ENCODE measurements at regions not wholly inside any gene's neighbourhood (a gene's known extent, or its start where the extent isn't known, plus 50 kb on each side); places are given as distances from the start of the nearest gene placed in this dataset.

- H3K36me3 ChIP-seq (ENCODE audit: control insufficient read depth in 5 of 5, insufficient read depth in 5 of 5, low read length in 5 of 5) = no peaks in the 10 kb centered on the region
- H3K9ac ChIP-seq (ENCODE audit: low read length in 5 of 5) = no peak overlapping the region
- no peaks in the 10 kb centered on the region for H3K4me1 ChIP-seq (ENCODE audit: control insufficient read depth in 5 of 5, insufficient read depth in 5 of 5, low read length in 5 of 5)
- no peak overlapping the region for H3K4me3 ChIP-seq (ENCODE audit: low read depth in 1 of 5, low read length in 5 of 5)
- H3K27me3 ChIP-seq (ENCODE audit: control insufficient read depth in 5 of 5, insufficient read depth in 4 of 5, low read length in 5 of 5) = no peaks in the 10 kb centered on the region
- no peak overlapping the region for H3K27ac ChIP-seq (ENCODE audit: low read depth, low read length)
- H3K9me3 ChIP-seq (ENCODE audit: control insufficient read depth in 5 of 5, low read length in 5 of 5) = peaks cover 0 to 4% (median 4%) of the 10 kb centered on the region in 5 donors
Measured at GRCh38 chr5:144577676-144578075, 407.0 kb downstream of the KCTD16 start.

DNA sequence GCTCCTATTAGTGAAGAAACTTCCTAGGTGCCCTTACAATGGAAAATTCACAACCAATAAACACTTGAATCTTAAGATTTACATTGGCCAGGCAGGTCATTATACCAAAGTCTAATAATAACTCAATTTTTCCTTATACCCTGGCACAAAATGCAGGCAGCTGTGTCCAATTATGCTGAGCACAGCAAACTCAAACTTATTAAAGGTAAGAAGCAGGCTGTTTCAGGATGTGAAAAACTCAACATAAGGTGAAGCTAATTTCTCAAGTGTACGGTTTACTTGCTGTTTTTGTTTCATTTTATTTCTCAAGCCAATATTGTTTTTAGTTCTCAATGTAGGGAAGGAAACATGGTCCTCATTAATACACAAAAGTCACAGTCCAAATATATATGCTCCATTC is 405.1 kb downstream of the KCTD16 start:
- Histone ChIP-seq H3K9me3 (ENCODE audit: control insufficient read depth in 5 of 5, low read length in 5 of 5) (peaks cover 0 to 8% (median 4%) of the 10 kb centered on the region in 5 donors), H3K4me3 (ENCODE audit: low read depth in 1 of 5, low read length in 5 of 5) (no peak overlapping the region)

GRCh38 chr5:144567421-144567780 is 396.7 kb downstream of the KCTD16 start:
- Histone ChIP-seq H3K27ac (ENCODE audit: low read depth, low read length) (no peak overlapping the region), H3K9ac (ENCODE audit: low read length in 5 of 5) (no peak overlapping the region), H3K4me3 (ENCODE audit: low read depth in 1 of 5, low read length in 5 of 5) (no peak overlapping the region), H3K27me3 (ENCODE audit: control insufficient read depth in 5 of 5, insufficient read depth in 4 of 5, low read length in 5 of 5) (no peaks in the 10 kb centered on the region), H3K9me3 (ENCODE audit: control insufficient read depth in 5 of 5, low read length in 5 of 5) (peaks cover 3 to 23% (median 19%) of the 10 kb centered on the region in 5 donors), H3K4me1 (ENCODE audit: control insufficient read depth in 5 of 5, insufficient read depth in 5 of 5, low read length in 5 of 5) (no peaks in the 10 kb centered on the region), H3K36me3 (ENCODE audit: control insufficient read depth in 5 of 5, insufficient read depth in 5 of 5, low read length in 5 of 5) (no peaks in the 10 kb centered on the region)

More for the DNA sequence above, 405.1 kb downstream of the KCTD16 start:
- no peak overlapping the region for H3K27ac ChIP-seq (ENCODE audit: low read depth, low read length)
- no peaks in the 10 kb centered on the region for H3K36me3 ChIP-seq (ENCODE audit: control insufficient read depth in 5 of 5, insufficient read depth in 5 of 5, low read length in 5 of 5)
- no peaks in the 10 kb centered on the region for H3K4me1 ChIP-seq (ENCODE audit: control insufficient read depth in 5 of 5, insufficient read depth in 5 of 5, low read length in 5 of 5)
- no peaks in the 10 kb centered on the region for H3K27me3 ChIP-seq (ENCODE audit: control insufficient read depth in 5 of 5, insufficient read depth in 4 of 5, low read length in 5 of 5)
- H3K9ac ChIP-seq (ENCODE audit: low read length in 5 of 5) = no peak overlapping the region

- Histone ChIP-seq H3K4me1 (ENCODE audit: control insufficient read depth in 5 of 5, insufficient read depth in 5 of 5, low read length in 5 of 5) (no peaks in the 10 kb centered on the region), H3K27me3 (ENCODE audit: control insufficient read depth in 5 of 5, insufficient read depth in 4 of 5, low read length in 5 of 5) (no peaks in the 10 kb centered on the region), H3K4me3 (ENCODE audit: low read depth in 1 of 5, low read length in 5 of 5) (no peak overlapping the region), H3K9me3 (ENCODE audit: control insufficient read depth in 5 of 5, low read length in 5 of 5) (peaks cover 3 to 23% (median 19%) of the 10 kb centered on the region in 5 donors), H3K27ac (ENCODE audit: low read depth, low read length) (no peak overlapping the region), H3K9ac (ENCODE audit: low read length in 5 of 5) (no peak overlapping the region), H3K36me3 (ENCODE audit: control insufficient read depth in 5 of 5, insufficient read depth in 5 of 5, low read length in 5 of 5) (no peaks in the 10 kb centered on the region)
Measured at GRCh38 chr5:144566747-144567420, 396.2 kb downstream of the KCTD16 start.

- H3K4me3 ChIP-seq (ENCODE audit: low read depth in 1 of 5, low read length in 5 of 5) = no peak overlapping the region
- no peaks in the 10 kb centered on the region for H3K36me3 ChIP-seq (ENCODE audit: control insufficient read depth in 5 of 5, insufficient read depth in 5 of 5, low read length in 5 of 5)
Measured at GRCh38 chr5:144549580-144549979, 378.9 kb downstream of the KCTD16 start.

GRCh38 chr5:144548936-144549335 is 378.3 kb downstream of the KCTD16 start:
- no peaks in the 10 kb centered on the region for H3K36me3 ChIP-seq (ENCODE audit: control insufficient read depth in 5 of 5, insufficient read depth in 5 of 5, low read length in 5 of 5)
- H3K4me3 ChIP-seq (ENCODE audit: low read depth in 1 of 5, low read length in 5 of 5) = no peak overlapping the region
- H3K4me1 ChIP-seq (ENCODE audit: control insufficient read depth in 5 of 5, insufficient read depth in 5 of 5, low read length in 5 of 5) = peaks cover 0 to 6% (median 0%) of the 10 kb centered on the region in 5 donors
- no peak overlapping the region for H3K9ac ChIP-seq (ENCODE audit: low read length in 5 of 5)
- no peaks in the 10 kb centered on the region for H3K9me3 ChIP-seq (ENCODE audit: control insufficient read depth in 5 of 5, low read length in 5 of 5)
- no peak overlapping the region for H3K27ac ChIP-seq (ENCODE audit: low read depth, low read length)
- H3K27me3 ChIP-seq (ENCODE audit: control insufficient read depth in 5 of 5, insufficient read depth in 4 of 5, low read length in 5 of 5) = no peaks in the 10 kb centered on the region

More at GRCh38 chr5:144549580-144549979, 378.9 kb downstream of the KCTD16 start:
- H3K27ac ChIP-seq (ENCODE audit: low read depth, low read length) = no peak overlapping the region
- no peaks in the 10 kb centered on the region for H3K27me3 ChIP-seq (ENCODE audit: control insufficient read depth in 5 of 5, insufficient read depth in 4 of 5, low read length in 5 of 5)
- H3K4me1 ChIP-seq (ENCODE audit: control insufficient read depth in 5 of 5, insufficient read depth in 5 of 5, low read length in 5 of 5) = peaks cover 0 to 6% (median 0%) of the 10 kb centered on the region in 5 donors
- H3K9me3 ChIP-seq (ENCODE audit: control insufficient read depth in 5 of 5, low read length in 5 of 5) = no peaks in the 10 kb centered on the region
- no peak overlapping the region for H3K9ac ChIP-seq (ENCODE audit: low read length in 5 of 5)

GRCh38 chr5:144547098-144547499 is 376.4 kb downstream of the KCTD16 start:
- Histone ChIP-seq H3K36me3 (ENCODE audit: control insufficient read depth in 5 of 5, insufficient read depth in 5 of 5, low read length in 5 of 5) (no peaks in the 10 kb centered on the region), H3K9me3 (ENCODE audit: control insufficient read depth in 5 of 5, low read length in 5 of 5) (no peaks in the 10 kb centered on the region), H3K4me3 (ENCODE audit: low read depth in 1 of 5, low read length in 5 of 5) (no peak overlapping the region), H3K4me1 (ENCODE audit: control insufficient read depth in 5 of 5, insufficient read depth in 5 of 5, low read length in 5 of 5) (peaks cover 0 to 6% (median 0%) of the 10 kb centered on the region in 5 donors), H3K9ac (ENCODE audit: low read length in 5 of 5) (no peak overlapping the region), H3K27ac (ENCODE audit: low read depth, low read length) (no peak overlapping the region), H3K27me3 (ENCODE audit: control insufficient read depth in 5 of 5, insufficient read depth in 4 of 5, low read length in 5 of 5) (no peaks in the 10 kb centered on the region)

DNA sequence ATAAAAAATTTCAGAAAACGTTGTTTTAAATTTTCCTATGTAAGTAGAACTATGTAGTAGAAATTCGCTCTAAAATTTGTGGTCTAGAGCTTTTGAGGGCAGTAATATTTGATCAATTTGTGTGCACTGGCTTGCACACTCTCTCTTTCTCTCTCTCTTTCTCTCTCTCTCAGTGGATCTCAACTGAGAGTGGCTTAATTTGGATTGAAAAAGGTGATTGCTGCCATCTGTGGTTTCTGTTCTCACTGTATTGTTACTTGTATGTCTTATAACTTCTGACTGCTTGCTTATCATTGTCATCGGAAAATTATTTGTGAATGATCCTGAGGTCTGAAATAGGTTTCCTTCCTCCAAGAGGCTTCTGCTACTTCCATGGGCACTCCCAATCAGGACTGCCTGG is 368.2 kb downstream of the KCTD16 start:
- Histone ChIP-seq H3K4me3 (ENCODE audit: low read depth in 1 of 5, low read length in 5 of 5) (no peak overlapping the region), H3K36me3 (ENCODE audit: control insufficient read depth in 5 of 5, insufficient read depth in 5 of 5, low read length in 5 of 5) (no peaks in the 10 kb centered on the region), H3K9ac (ENCODE audit: low read length in 5 of 5) (no peak overlapping the region), H3K27me3 (ENCODE audit: control insufficient read depth in 5 of 5, insufficient read depth in 4 of 5, low read length in 5 of 5) (no peaks in the 10 kb centered on the region), H3K27ac (ENCODE audit: low read depth, low read length) (no peak overlapping the region), H3K9me3 (ENCODE audit: control insufficient read depth in 5 of 5, low read length in 5 of 5) (peaks cover 0 to 9% (median 0%) of the 10 kb centered on the region in 5 donors), H3K4me1 (ENCODE audit: control insufficient read depth in 5 of 5, insufficient read depth in 5 of 5, low read length in 5 of 5) (no peaks in the 10 kb centered on the region)
